GM23338 (cell line): ENCODE measurements at regions not wholly inside any gene's neighbourhood (a gene's known extent, or its start where the extent isn't known, plus 50 kb on each side); places are given as distances from the start of the nearest gene placed in this dataset.

Experiments used
- ATAC-seq: fragments of 200-7000 bp; cut with Tn5 transposase; 3 replicates; pipeline ENCODE4 v1.9.1; 2020
- DNase-seq: peaks from one replicate; pipeline ENCODE4 v3.0.0-alpha.2; 2015; ENCODE audit warnings: low spot score
- H2AFZ ChIP-seq: fragments of 200-600 bp; sonication (generic); 2 replicates; pipeline ENCODE4 v1.8.0; 2016; ENCODE audit warnings: antibody characterized with exemption, mild to moderate bottlenecking, moderate library complexity
- H3F3A ChIP-seq: fragments of 200-600 bp; sonication (generic); replicated peaks from 2 replicates; pipeline ENCODE4 v1.8.0; 2017; ENCODE audit warnings: antibody characterized with exemption, mixed run types, low read depth
- H3K27ac ChIP-seq: fragments of 200-600 bp; sonication (generic); 2 replicates; pipeline ENCODE4 v1.6.1; 2016; ENCODE audit warnings: low read depth
- H3K27me3 ChIP-seq: fragments of 200-600 bp; sonication (generic); 2 replicates; pipeline ENCODE4 v1.8.0; 2016; ENCODE audit warnings: mild to moderate bottlenecking, mixed run types, moderate library complexity; ENCODE audit not compliant: insufficient read depth
- H3K36me3 ChIP-seq: fragments of 200-600 bp; sonication (generic); 2 replicates; pipeline ENCODE4 v1.8.0; 2016; ENCODE audit warnings: mild to moderate bottlenecking; ENCODE audit not compliant: insufficient read depth
- H3K4me1 ChIP-seq: fragments of 200-600 bp; sonication (generic); 2 replicates; pipeline ENCODE4 v1.8.0; 2016; ENCODE audit warnings: mild to moderate bottlenecking, moderate library complexity; ENCODE audit not compliant: insufficient read depth
- H3K4me2 ChIP-seq: fragments of 200-600 bp; sonication (generic); 2 replicates; pipeline ENCODE4 v1.7.1; 2017; ENCODE audit warnings: mixed run types
- H3K4me3 ChIP-seq: fragments of 200-600 bp; sonication (generic); 2 replicates; pipeline ENCODE4 v1.6.1; 2016; ENCODE audit warnings: mixed run types
- H3K79me2 ChIP-seq: fragments of 200-600 bp; sonication (generic); replicated peaks from 2 replicates; pipeline ENCODE4 v1.8.0; 2017; ENCODE audit warnings: mild to moderate bottlenecking; ENCODE audit not compliant: insufficient read depth
- H3K9me2 ChIP-seq: fragments of 200-600 bp; sonication (generic); 2 replicates; pipeline ENCODE4 v1.8.0; 2017; ENCODE audit not compliant: insufficient read depth
- H4K20me1 ChIP-seq: fragments of 200-600 bp; sonication (generic); replicated peaks from 2 replicates; pipeline ENCODE4 v1.8.0; 2017; ENCODE audit warnings: mild to moderate bottlenecking; ENCODE audit not compliant: insufficient read depth
- H3K27ac Mint-ChIP-seq: 2 replicates; pipeline ENCODE4 v1.8.0; 2020; ENCODE audit warnings: inconsistent platforms, mild to moderate bottlenecking, moderate library complexity, mixed read lengths
- H3K27me3 Mint-ChIP-seq: 3 replicates; pipeline ENCODE4 v1.8.0; 2022; ENCODE audit warnings: low read depth, mild to moderate bottlenecking, moderate library complexity, mixed read lengths, inconsistent platforms; ENCODE audit not compliant: insufficient read depth, poor library complexity
- H3K36me3 Mint-ChIP-seq: 3 replicates; pipeline ENCODE4 v1.8.0; 2021; ENCODE audit warnings: low read depth, mild to moderate bottlenecking, inconsistent platforms, moderate library complexity, mixed read lengths
- H3K4me1 Mint-ChIP-seq: 3 replicates; pipeline ENCODE4 v1.8.0; 2020; ENCODE audit warnings: mild to moderate bottlenecking, inconsistent platforms, mixed read lengths
- H3K4me3 Mint-ChIP-seq: 3 replicates; pipeline ENCODE4 v1.8.0; 2021; ENCODE audit warnings: moderate library complexity, mild to moderate bottlenecking, inconsistent platforms, mixed read lengths
- H3K9me3 Mint-ChIP-seq: 3 replicates; pipeline ENCODE4 v1.8.0; 2020; ENCODE audit warnings: moderate library complexity, mild to moderate bottlenecking, inconsistent platforms, mixed read lengths
- CREB1 ChIP-seq: fragments of 250-450 bp; sonication (Bioruptor Pico); IDR thresholded peaks from 2 replicates; pipeline ENCODE4 v1.5.0; 2020; ENCODE audit warnings: low read depth, mild to moderate bottlenecking, moderate library complexity
- CTCF ChIP-seq, 2 experiments: fragments of 200-600 bp in 1 of 2; sonication (generic) in 1 of 2; conservative IDR thresholded peaks; 2 replicates each; pipeline versions ENCODE4 v1.5.1 to v1.6.1; 2016 to 2017; ENCODE audit warnings: antibody characterized with exemption in 2 of 2, low read depth in 2 of 2, mild to moderate bottlenecking in 2 of 2, moderate library complexity in 1 of 2
- EZH2 ChIP-seq: fragments of 200-600 bp; sonication (generic); IDR thresholded peaks from one replicate; pipeline ENCODE4 v1.8.0; 2017; ENCODE audit warnings: antibody characterized with exemption, mild to moderate bottlenecking, low read depth; ENCODE audit not compliant: unreplicated experiment
- EZH2phosphoT487 ChIP-seq: fragments of 200-600 bp; sonication (generic); IDR thresholded peaks from one replicate; pipeline ENCODE4 v1.8.1; 2018; ENCODE audit warnings: antibody characterized with exemption; ENCODE audit not compliant: unreplicated experiment
- JUNB ChIP-seq: IDR thresholded peaks from one replicate; pipeline ENCODE4 v1.6.1; 2016; ENCODE audit warnings: antibody characterized with exemption; ENCODE audit not compliant: unreplicated experiment
- NANOG ChIP-seq: IDR thresholded peaks from 2 replicates; pipeline ENCODE4 v1.6.1; 2016; ENCODE audit warnings: antibody characterized with exemption, borderline replicate concordance
- POLR2AphosphoS5 ChIP-seq: IDR thresholded peaks from 2 replicates; pipeline ENCODE4 v1.6.1; 2016; ENCODE audit warnings: antibody characterized with exemption, low read depth
- REST ChIP-seq: IDR thresholded peaks from one replicate; pipeline ENCODE4 v1.6.1; 2018; ENCODE audit warnings: antibody characterized with exemption; ENCODE audit not compliant: unreplicated experiment
- STAT1 ChIP-seq: IDR thresholded peaks from one replicate; pipeline ENCODE4 v1.6.1; 2016; ENCODE audit warnings: antibody characterized with exemption; ENCODE audit not compliant: unreplicated experiment
- ZNF114 ChIP-seq: fragments of 250-450 bp; sonication (Bioruptor Pico); IDR thresholded peaks from 2 replicates; pipeline ENCODE4 v1.5.0; 2020; ENCODE audit warnings: mild to moderate bottlenecking, moderate library complexity
- ZNF331 ChIP-seq: fragments of 250-450 bp; sonication (Bioruptor Pico); IDR thresholded peaks from 2 replicates; pipeline ENCODE4 v1.5.0; 2020; ENCODE audit warnings: low read depth, mild to moderate bottlenecking, moderate library complexity
- ZNF462 ChIP-seq: fragments of 250-450 bp; sonication (Bioruptor Pico); IDR thresholded peaks from 2 replicates; pipeline ENCODE4 v1.5.0; 2020; ENCODE audit warnings: mild to moderate bottlenecking, moderate library complexity
- TF ChIP-seq, protein P1 (sequence below): IDR thresholded peaks from 2 replicates; pipeline ENCODE4 v1.6.1; 2016; ENCODE audit warnings: antibody characterized with exemption

DNA sequence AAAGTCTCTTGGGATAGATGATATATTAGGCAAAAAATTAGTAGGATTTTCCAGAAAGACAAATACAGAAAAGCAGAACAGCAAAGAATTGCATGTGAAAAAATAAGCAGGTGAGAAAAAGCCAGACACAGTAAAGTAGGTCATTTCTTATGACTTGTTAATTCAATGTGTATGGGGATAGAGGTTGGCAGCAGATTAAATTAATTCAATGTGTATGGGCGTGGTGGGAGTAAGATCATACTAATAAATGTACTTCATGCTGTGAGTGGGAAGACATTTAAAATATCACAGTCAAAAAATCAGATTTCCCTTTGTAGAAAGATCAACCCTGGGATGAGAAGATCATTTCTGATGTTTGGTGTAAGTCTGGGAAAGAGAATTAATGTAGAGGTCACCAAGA, 1146.4 kb upstream of the INTU start:
- Histone ChIP-seq H3K36me3 (no peaks in the 10 kb centered on the region), H3K9me2 (no peaks in the 10 kb centered on the region), H2AFZ (no peak overlapping the region), H3K4me3 (no peak overlapping the region), H3K4me1 (no peaks in the 10 kb centered on the region), H4K20me1 (no peaks in the 10 kb centered on the region), H3K27ac (no peak overlapping the region), H3F3A (no peaks in the 10 kb centered on the region), H3K4me2 (no peak overlapping the region), H3K27me3 (no peaks in the 10 kb centered on the region), H3K79me2 (no peaks in the 10 kb centered on the region)
- DNase-seq (no peak), ATAC-seq (no peak)
- no peak overlapping the region for H3K27ac Mint-ChIP-seq
- no peaks in the 10 kb centered on the region for H3K4me1 Mint-ChIP-seq
- H3K9me3 Mint-ChIP-seq, result 0 out of 3 replicates have a peak, but pooled peaks cover 2% of the 10 kb centered on the region
- H3K27me3 Mint-ChIP-seq, result no peaks in the 10 kb centered on the region
- H3K36me3 Mint-ChIP-seq, result peaks cover 3% of the 10 kb centered on the region; the same call in 1 of the 3 replicates
- TF ChIP-seq ZNF114 (no peak), JUNB (no peak), EZH2 (no peak), EZH2phosphoT487 (no peak), STAT1 (no peak), CREB1 (CRISPR knock-in tag) (no peak), CTCF (conservative IDR thresholded peaks at IDR 0.05; ENCODE audit: low read depth in 2 of 2) (no peak), POLR2AphosphoS5 (no peak), ZNF331 (no peak), NANOG (no peak), ZNF462 (no peak), REST (no peak)
- TF ChIP-seq, protein P1, sequence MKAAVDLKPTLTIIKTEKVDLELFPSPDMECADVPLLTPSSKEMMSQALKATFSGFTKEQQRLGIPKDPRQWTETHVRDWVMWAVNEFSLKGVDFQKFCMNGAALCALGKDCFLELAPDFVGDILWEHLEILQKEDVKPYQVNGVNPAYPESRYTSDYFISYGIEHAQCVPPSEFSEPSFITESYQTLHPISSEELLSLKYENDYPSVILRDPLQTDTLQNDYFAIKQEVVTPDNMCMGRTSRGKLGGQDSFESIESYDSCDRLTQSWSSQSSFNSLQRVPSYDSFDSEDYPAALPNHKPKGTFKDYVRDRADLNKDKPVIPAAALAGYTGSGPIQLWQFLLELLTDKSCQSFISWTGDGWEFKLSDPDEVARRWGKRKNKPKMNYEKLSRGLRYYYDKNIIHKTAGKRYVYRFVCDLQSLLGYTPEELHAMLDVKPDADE, result no peak
- H3K4me3 Mint-ChIP-seq, result no peak overlapping the region
